ENCODE measurements at regions not wholly inside any gene's neighbourhood (a gene's known extent, or its start where the extent isn't known, plus 50 kb on each side); places are given as distances from the start of the nearest gene placed in this dataset.

DNA sequence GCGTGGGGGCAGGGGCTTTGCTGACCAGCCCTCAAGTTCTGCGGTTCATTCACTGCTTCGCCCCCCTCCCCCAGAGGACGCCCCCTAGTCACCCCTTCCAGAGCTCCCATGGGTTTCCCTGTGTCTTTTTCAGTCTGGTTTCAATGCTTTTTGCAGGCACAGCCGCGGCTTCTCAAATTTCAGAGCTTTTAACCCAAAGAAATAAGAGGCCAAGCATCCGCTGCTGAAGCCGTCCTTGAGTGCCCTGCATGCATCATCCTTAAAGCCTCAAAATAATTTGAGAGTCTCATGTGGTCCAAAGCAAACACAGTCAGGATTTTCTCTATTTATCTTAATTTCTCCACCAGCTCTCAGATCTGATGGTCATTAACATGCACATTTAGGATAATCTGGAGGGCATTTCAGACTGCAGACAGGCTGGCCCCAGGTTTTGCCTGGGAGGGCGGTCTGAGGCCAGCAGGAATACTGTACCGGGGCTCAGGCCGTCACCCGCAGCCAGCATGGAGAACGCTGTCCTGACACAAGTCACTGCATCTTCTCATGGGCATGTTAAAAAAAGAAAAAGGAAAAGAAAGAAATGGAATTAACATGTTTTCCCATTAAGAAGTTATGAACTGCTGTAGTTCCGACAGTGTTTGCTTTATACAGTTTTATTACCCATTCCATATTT lies 420.8 kb upstream of the IRX4 start:
- TF ChIP-seq, protein P1, sequence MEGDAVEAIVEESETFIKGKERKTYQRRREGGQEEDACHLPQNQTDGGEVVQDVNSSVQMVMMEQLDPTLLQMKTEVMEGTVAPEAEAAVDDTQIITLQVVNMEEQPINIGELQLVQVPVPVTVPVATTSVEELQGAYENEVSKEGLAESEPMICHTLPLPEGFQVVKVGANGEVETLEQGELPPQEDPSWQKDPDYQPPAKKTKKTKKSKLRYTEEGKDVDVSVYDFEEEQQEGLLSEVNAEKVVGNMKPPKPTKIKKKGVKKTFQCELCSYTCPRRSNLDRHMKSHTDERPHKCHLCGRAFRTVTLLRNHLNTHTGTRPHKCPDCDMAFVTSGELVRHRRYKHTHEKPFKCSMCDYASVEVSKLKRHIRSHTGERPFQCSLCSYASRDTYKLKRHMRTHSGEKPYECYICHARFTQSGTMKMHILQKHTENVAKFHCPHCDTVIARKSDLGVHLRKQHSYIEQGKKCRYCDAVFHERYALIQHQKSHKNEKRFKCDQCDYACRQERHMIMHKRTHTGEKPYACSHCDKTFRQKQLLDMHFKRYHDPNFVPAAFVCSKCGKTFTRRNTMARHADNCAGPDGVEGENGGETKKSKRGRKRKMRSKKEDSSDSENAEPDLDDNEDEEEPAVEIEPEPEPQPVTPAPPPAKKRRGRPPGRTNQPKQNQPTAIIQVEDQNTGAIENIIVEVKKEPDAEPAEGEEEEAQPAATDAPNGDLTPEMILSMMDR (conservative IDR thresholded peaks at IDR 0.05; ENCODE audit: low read length) = no peak
- TF ChIP-seq EZH2phosphoT487 (IDR thresholded peaks at IDR 0.05; ENCODE audit: borderline replicate concordance) = no peak

All from Loucy (cell line).